Prostate gland (tissue), 2 donors: ENCODE measurements at regions not wholly inside any gene's neighbourhood (a gene's known extent, or its start where the extent isn't known, plus 50 kb on each side); places are given as distances from the start of the nearest gene placed in this dataset.

ENCODE experiments used
- DNase-seq: peaks from one replicate; pipeline ENCODE4 v3.0.0-alpha.2; 2019; ENCODE audit warnings: low spot score
- H3K27ac ChIP-seq, 2 donors: fragments of 200-600 bp; sonication (generic); 2 replicates each; pipeline ENCODE4 v1.5.1; 2017 to 2019
- H3K27me3 ChIP-seq: fragments of 200-600 bp; sonication (generic); replicated peaks from 2 replicates; pipeline ENCODE4 v1.5.1; 2019; ENCODE audit not compliant: insufficient read depth
- H3K36me3 ChIP-seq, 2 donors: fragments of 200-600 bp; sonication (generic); 1 replicate in 1 of 2; 2 replicates in 1 of 2; pipeline versions ENCODE4 v1.5.1 to v1.8.1; 2017 to 2019
- H3K4me1 ChIP-seq: fragments of 200-600 bp; sonication (generic); replicated peaks from 2 replicates; pipeline ENCODE4 v1.5.1; 2019
- H3K4me3 ChIP-seq, 2 donors: fragments of 200-600 bp; sonication (generic); 2 replicates each; pipeline ENCODE4 v1.5.1; 2017 to 2019
- H3K9me3 ChIP-seq: fragments of 200-600 bp; sonication (generic); 2 replicates; pipeline ENCODE4 v1.5.1; 2017
- POLR2A ChIP-seq: fragments of 450-650 bp; IDR thresholded peaks from one replicate; pipeline ENCODE4 v1.6.1; 2016; ENCODE audit warnings: antibody characterized with exemption, mild to moderate bottlenecking
- POLR2AphosphoS5 ChIP-seq: sonication (generic); formaldehyde crosslinking; IDR thresholded peaks from one replicate; pipeline ENCODE4 v1.6.1; 2017; ENCODE audit warnings: antibody characterized with exemption
- WGBS: methylation state at CpG from one replicate; pipeline ENCODE4 v1.1.5; 2018; 5-methylcytosine and 5-hydroxymethylcytosine counted together
- intact Hi-C: fragments of 100-400 bp; cut with DNase I; formaldehyde crosslinking; loops from one replicate; pipeline ENCODE4 v1.14.2; 2022
- TF ChIP-seq, protein P1 (sequence below), 4 experiments: fragments of 200-600 bp in 2 of 4; fragments of 450-650 bp in 2 of 4; sonication (generic) in 2 of 4; IDR thresholded peaks; 1 replicate in 3 of 4; 2 replicates in 1 of 4; pipeline ENCODE4 v1.5.1; 2016 to 2019; ENCODE audit warnings: antibody characterized with exemption in 4 of 4, mild to moderate bottlenecking in 2 of 4, moderate library complexity in 2 of 4

DNA sequence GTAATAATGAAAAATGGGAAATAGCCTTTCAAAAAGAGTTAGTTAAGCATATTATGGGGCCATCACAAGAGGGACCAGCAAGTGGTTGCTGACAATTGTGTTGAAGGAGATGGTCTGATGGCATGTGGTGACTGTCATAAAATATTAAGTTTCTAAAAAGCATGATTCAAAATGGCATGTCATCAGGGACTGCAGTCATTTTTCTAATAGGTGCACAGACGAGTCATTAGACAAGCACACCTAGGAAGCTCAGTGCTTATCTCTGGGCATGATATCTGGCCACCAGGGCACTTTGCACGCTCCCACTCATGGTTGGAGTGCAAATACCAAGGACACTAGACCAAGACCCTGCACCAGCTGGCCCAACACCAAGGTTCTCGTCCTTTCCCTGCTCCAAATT lies 226.5 kb downstream of the ANKRD60 start:
- Histone ChIP-seq H3K27me3 (no peaks in the 10 kb centered on the region), H3K9me3 (no peaks in the 10 kb centered on the region), H3K4me1 (peaks cover 6% of the 10 kb centered on the region), H3K4me3 (no peak overlapping the region), H3K27ac (no peak overlapping the region), H3K36me3 (no peaks in the 10 kb centered on the region)
- no peak for DNase-seq
- intact Hi-C loops: no loop called here
- WGBS: 92% methylated on average over 3 of the region's 3 CpGs
- TF ChIP-seq, protein P1, sequence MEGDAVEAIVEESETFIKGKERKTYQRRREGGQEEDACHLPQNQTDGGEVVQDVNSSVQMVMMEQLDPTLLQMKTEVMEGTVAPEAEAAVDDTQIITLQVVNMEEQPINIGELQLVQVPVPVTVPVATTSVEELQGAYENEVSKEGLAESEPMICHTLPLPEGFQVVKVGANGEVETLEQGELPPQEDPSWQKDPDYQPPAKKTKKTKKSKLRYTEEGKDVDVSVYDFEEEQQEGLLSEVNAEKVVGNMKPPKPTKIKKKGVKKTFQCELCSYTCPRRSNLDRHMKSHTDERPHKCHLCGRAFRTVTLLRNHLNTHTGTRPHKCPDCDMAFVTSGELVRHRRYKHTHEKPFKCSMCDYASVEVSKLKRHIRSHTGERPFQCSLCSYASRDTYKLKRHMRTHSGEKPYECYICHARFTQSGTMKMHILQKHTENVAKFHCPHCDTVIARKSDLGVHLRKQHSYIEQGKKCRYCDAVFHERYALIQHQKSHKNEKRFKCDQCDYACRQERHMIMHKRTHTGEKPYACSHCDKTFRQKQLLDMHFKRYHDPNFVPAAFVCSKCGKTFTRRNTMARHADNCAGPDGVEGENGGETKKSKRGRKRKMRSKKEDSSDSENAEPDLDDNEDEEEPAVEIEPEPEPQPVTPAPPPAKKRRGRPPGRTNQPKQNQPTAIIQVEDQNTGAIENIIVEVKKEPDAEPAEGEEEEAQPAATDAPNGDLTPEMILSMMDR (IDR thresholded peaks at IDR 0.05): no peak
- TF ChIP-seq POLR2A (no peak), POLR2AphosphoS5 (no peak)

DNA sequence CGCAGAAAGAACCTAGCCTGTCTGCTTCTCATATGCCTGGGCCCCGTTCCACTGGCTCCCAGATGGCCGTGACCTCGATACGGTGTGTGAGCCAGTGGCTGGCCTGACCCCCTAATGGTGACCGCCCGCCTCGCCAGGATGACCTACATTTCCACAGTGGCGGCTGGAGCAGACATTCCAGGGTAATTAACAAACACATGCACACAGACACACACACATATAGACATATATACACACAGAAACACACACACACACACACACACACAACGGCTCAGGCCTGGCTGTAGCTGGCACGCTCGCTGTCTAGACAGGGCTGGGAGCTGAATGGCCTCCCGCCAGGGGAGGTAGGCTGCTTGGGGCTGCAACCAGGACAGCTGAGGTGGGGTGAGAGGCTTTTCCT lies 227.1 kb downstream of the ANKRD60 start:
- intact Hi-C loops: no loop called here
- H3K27ac ChIP-seq: no peak overlapping the region
- no peak for DNase-seq
- TF ChIP-seq, protein P1 (IDR thresholded peaks at IDR 0.05): no peak
- no peak for TF ChIP-seq POLR2A
- TF ChIP-seq POLR2AphosphoS5: no peak
- H3K4me1 ChIP-seq: peaks cover 7% of the 10 kb centered on the region
- WGBS: 73% methylated on average over 12 of the region's 13 CpGs
- no peak overlapping the region for H3K4me3 ChIP-seq
- no peaks in the 10 kb centered on the region for H3K9me3 ChIP-seq
- no peaks in the 10 kb centered on the region for H3K36me3 ChIP-seq
- no peaks in the 10 kb centered on the region for H3K27me3 ChIP-seq

DNA sequence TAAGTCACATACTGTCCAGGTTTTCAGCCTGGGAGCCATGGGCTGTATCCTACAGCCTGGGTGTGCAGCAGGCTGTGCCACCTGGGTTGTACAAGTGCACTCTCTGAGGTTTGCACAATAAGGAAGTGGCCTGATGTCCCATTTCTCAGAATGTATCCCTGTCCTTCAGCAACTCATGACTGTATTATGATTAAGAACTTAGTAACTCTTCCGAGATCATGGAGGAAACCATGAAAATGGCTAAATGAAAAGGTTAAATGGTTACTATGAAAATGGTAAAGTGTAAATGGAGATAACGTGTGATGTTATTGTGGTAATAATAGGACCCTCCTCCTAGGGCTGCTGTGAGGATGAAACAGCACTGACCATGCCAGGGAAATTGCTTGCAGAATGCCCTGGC lies 227.6 kb downstream of the ANKRD60 start:
- DNase-seq: no peak
- intact Hi-C loops: no loop called here
- 98% methylated on average over 2 of the region's 2 CpGs for WGBS
- H3K9me3 ChIP-seq: no peaks in the 10 kb centered on the region
- no peak overlapping the region for H3K4me3 ChIP-seq
- H3K36me3 ChIP-seq: no peaks in the 10 kb centered on the region
- H3K27me3 ChIP-seq: no peaks in the 10 kb centered on the region
- H3K4me1 ChIP-seq: peaks cover 12% of the 10 kb centered on the region
- no peak overlapping the region for H3K27ac ChIP-seq
- TF ChIP-seq POLR2A (no peak), POLR2AphosphoS5 (no peak)
- TF ChIP-seq, protein P1 (IDR thresholded peaks at IDR 0.05): no peak

DNA sequence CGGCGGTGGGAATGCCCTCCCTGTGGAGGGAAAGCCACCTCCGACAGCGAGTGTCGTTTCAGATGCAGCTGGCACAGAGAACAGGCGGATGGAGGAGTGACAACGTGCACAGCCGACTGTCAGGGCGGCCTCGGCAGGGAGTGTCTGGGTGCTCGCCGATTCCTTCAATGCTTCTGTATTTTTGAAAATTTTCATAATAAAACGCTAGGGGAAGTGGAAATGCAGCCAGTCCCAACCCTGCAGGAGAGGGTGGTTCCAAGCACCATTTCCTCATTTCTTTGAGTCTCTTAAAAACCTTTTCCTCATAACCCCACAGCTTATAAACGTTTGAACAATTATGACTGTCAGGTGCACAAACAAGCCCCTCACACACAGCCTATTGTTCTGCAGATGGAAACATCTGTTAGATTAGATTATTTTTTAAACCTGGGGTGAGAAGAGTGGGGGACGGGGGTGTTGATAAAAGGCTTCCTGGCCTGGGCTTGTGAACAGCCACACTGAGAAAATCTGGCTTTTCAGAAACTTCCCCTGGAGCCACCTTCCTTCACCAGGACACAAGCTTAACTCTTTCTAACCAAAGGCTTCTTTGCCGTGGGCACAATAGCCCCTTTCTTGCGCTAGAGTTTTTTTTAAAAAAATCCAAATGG lies 228.9 kb downstream of the ANKRD60 start:
- no peaks in the 10 kb centered on the region for H3K9me3 ChIP-seq
- no peaks in the 10 kb centered on the region for H3K36me3 ChIP-seq
- peaks cover 12% of the 10 kb centered on the region for H3K4me1 ChIP-seq
- intact Hi-C loops: no loop called here
- H3K27me3 ChIP-seq: no peaks in the 10 kb centered on the region
- TF ChIP-seq POLR2AphosphoS5: peak; percentile 20
- no peak for TF ChIP-seq POLR2A
- TF ChIP-seq, protein P1 (IDR thresholded peaks at IDR 0.05): no peak
- peak overlapping the region; percentile 59 to 74 for H3K27ac ChIP-seq
- H3K4me3 ChIP-seq: no peak overlapping the region
- peak; percentile 39 for DNase-seq
- WGBS: 12% methylated on average over 17 of the region's 17 CpGs

DNA sequence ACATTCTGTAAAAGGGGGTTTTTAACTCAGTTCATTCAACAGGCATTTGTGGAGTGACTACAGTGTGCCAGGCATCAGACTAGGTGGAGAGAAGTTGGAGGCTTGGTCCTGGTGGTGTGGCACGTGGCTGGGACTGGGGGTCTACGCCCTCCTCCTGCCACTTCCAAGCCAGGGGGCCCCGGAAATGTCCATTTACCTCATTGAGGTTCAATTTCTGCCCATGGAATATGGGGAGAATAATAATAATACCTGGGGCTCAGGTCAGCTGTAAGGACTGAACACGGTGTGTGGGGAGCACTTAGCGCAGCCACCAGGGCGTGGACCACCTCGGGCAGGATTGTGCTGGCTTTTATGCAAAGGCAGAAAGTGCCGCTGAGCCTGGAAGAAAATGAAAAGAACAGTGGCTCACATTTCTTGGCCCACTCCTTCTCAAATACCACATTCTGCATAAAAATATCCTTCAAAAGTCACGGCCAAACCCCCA lies 229.4 kb downstream of the ANKRD60 start:
- no peak for TF ChIP-seq POLR2A
- TF ChIP-seq, protein P1 (IDR thresholded peaks at IDR 0.05): no peak
- no peak for TF ChIP-seq POLR2AphosphoS5
- Histone ChIP-seq H3K27ac (peak overlapping the region; percentile 59 to 74), H3K27me3 (no peaks in the 10 kb centered on the region), H3K9me3 (no peaks in the 10 kb centered on the region), H3K4me3 (no peak overlapping the region), H3K36me3 (no peaks in the 10 kb centered on the region), H3K4me1 (peaks cover 13% of the 10 kb centered on the region)
- WGBS: 27% methylated on average over 9 of the region's 9 CpGs
- DNase-seq: no peak
- intact Hi-C loops: no loop called here
